ENCODE measurements at regions not wholly inside any gene's neighbourhood (a gene's known extent, or its start where the extent isn't known, plus 50 kb on each side); places are given as distances from the start of the nearest gene placed in this dataset.

- no peak for DNase-seq (ENCODE audit: low read depth)
- H3K4me3 ChIP-seq (ENCODE audit: low read depth, low read length) = no peak overlapping the region
Measured at GRCh38 chr9:99282406-99282805, 60.3 kb downstream of the SEC61B start.

- DNase-seq (ENCODE audit: low read depth) = no peak
Measured at GRCh38 chr9:99285965-99286364, 63.9 kb downstream of the SEC61B start.

GRCh38 chr9:99286536-99286935 is 64.5 kb downstream of the SEC61B start:
- H3K4me3 ChIP-seq (ENCODE audit: low read depth, low read length) = no peak overlapping the region
- DNase-seq (ENCODE audit: low read depth) = no peak

More at GRCh38 chr9:99285965-99286364, 63.9 kb downstream of the SEC61B start:
- H3K4me3 ChIP-seq (ENCODE audit: low read depth, low read length) = no peak overlapping the region

- no peak overlapping the region for H3K4me3 ChIP-seq (ENCODE audit: low read depth, low read length)
- no peak for DNase-seq (ENCODE audit: low read depth)
Measured at GRCh38 chr9:99287641-99288040, 65.6 kb downstream of the SEC61B start.

GRCh38 chr9:99288830-99289229 is 66.7 kb downstream of the SEC61B start:
- H3K4me3 ChIP-seq (ENCODE audit: low read depth, low read length) = no peak overlapping the region
- no peak for DNase-seq (ENCODE audit: low read depth)

GRCh38 chr9:99294850-99295461 is 72.9 kb downstream of the SEC61B start:
- H3K4me3 ChIP-seq (ENCODE audit: low read depth, low read length) = no peak overlapping the region
- no peak for DNase-seq (ENCODE audit: low read depth)

- DNase-seq (ENCODE audit: low read depth) = no peak
- no peak overlapping the region for H3K4me3 ChIP-seq (ENCODE audit: low read depth, low read length)
Measured at GRCh38 chr9:99296291-99296951, 74.3 kb downstream of the SEC61B start.

- no peak for DNase-seq (ENCODE audit: low read depth)
- H3K4me3 ChIP-seq (ENCODE audit: low read depth, low read length) = no peak overlapping the region
Measured at GRCh38 chr9:99298614-99299013, 76.5 kb downstream of the SEC61B start.

- DNase-seq (ENCODE audit: low read depth) = peak; percentile 41
- no peak overlapping the region for H3K4me3 ChIP-seq (ENCODE audit: low read depth, low read length)
Measured at GRCh38 chr9:99299211-99300102, 77.4 kb downstream of the SEC61B start.

- DNase-seq (ENCODE audit: low read depth) = no peak
- H3K4me3 ChIP-seq (ENCODE audit: low read depth, low read length) = no peak overlapping the region
Measured at GRCh38 chr9:99300103-99300439, 78.0 kb downstream of the SEC61B start.

- DNase-seq (ENCODE audit: low read depth) = no peak
- H3K4me3 ChIP-seq (ENCODE audit: low read depth, low read length) = no peak overlapping the region
Measured at GRCh38 chr9:99300603-99301002, 78.5 kb downstream of the SEC61B start.

GRCh38 chr9:99303177-99303576 is 81.1 kb downstream of the SEC61B start:
- H3K4me3 ChIP-seq (ENCODE audit: low read depth, low read length) = no peak overlapping the region

GRCh38 chr9:99305124-99305523 is 83.0 kb downstream of the SEC61B start:
- DNase-seq (ENCODE audit: low read depth) = no peak
- no peak overlapping the region for H3K4me3 ChIP-seq (ENCODE audit: low read depth, low read length)

More at GRCh38 chr9:99303177-99303576, 81.1 kb downstream of the SEC61B start:
- DNase-seq (ENCODE audit: low read depth) = no peak

- no peak overlapping the region for H3K4me3 ChIP-seq (ENCODE audit: low read depth, low read length)
- DNase-seq (ENCODE audit: low read depth) = no peak
Measured at GRCh38 chr9:99305820-99306811, 84.0 kb downstream of the SEC61B start.

- DNase-seq (ENCODE audit: low read depth) = no peak
- H3K4me3 ChIP-seq (ENCODE audit: low read depth, low read length) = no peak overlapping the region
Measured at GRCh38 chr9:99307851-99308250, 85.8 kb downstream of the SEC61B start.

- H3K4me3 ChIP-seq (ENCODE audit: low read depth, low read length) = no peak overlapping the region
- DNase-seq (ENCODE audit: low read depth) = no peak
Measured at GRCh38 chr9:99309141-99309939, 87.3 kb downstream of the SEC61B start.

- DNase-seq (ENCODE audit: low read depth) = no peak
- H3K4me3 ChIP-seq (ENCODE audit: low read depth, low read length) = no peak overlapping the region
Measured at GRCh38 chr9:99312736-99313135, 90.7 kb downstream of the SEC61B start.

- DNase-seq (ENCODE audit: low read depth) = no peak
Measured at GRCh38 chr9:99319048-99319447, 97.0 kb downstream of the SEC61B start.

GRCh38 chr9:99322299-99322698 is 100.2 kb downstream of the SEC61B start:
- H3K4me3 ChIP-seq (ENCODE audit: low read depth, low read length) = no peak overlapping the region
- DNase-seq (ENCODE audit: low read depth) = no peak

More at GRCh38 chr9:99319048-99319447, 97.0 kb downstream of the SEC61B start:
- H3K4me3 ChIP-seq (ENCODE audit: low read depth, low read length) = no peak overlapping the region
